H1 (cell line): ENCODE measurements at regions not wholly inside any gene's neighbourhood (a gene's known extent, or its start where the extent isn't known, plus 50 kb on each side); places are given as distances from the start of the nearest gene placed in this dataset.

ENCODE experiments used
- CTCF ChIA-PET: fragments of 300-600 bp; sonication (Branson Sonifier 250); formaldehyde crosslinking; loops from one replicate; lab custom pipeline; 2021; ENCODE audit not compliant: partially characterized antibody; lab: Charles Lee
- POLR2A ChIA-PET: fragments of 300-600 bp; sonication (Branson Sonifier 250); formaldehyde crosslinking; loops from one replicate; lab custom pipeline; 2021; ENCODE audit warnings: inconsistent platforms; ENCODE audit not compliant: partially characterized antibody; lab: Charles Lee
- DNase-seq, 2 experiments: peaks; one replicate each; pipeline versions ENCODE4 v3.0.0 to v3.0.0-alpha.2; 2010 to 2022; ENCODE audit warnings: low spot score in 2 of 2, low read depth in 1 of 2, mixed read lengths in 1 of 2
- FAIRE-seq: peaks from 2 replicates; lab custom pipeline; 2011; peaks lifted over from hg19 to GRCh38; lab: Jason Lieb, UNC
- H2AFZ ChIP-seq: 2 replicates; pipeline ENCODE4 v1.8.1; 2012; ENCODE audit warnings: low read length, inconsistent platforms
- H2AK5ac ChIP-seq: 2 replicates; pipeline ENCODE4 v1.6.1; 2013; ENCODE audit warnings: low read depth, low read length
- H2BK120ac ChIP-seq: replicated peaks from 2 replicates; pipeline ENCODE3; 2013; ENCODE audit warnings: low read depth, low read length, inconsistent platforms
- H2BK12ac ChIP-seq: 2 replicates; pipeline ENCODE4 v1.6.1; 2013; ENCODE audit warnings: low read depth, low read length
- H2BK15ac ChIP-seq: 2 replicates; pipeline ENCODE4 v1.6.1; 2013; ENCODE audit warnings: low read length
- H2BK20ac ChIP-seq: 2 replicates; pipeline ENCODE4 v1.6.1; 2013; ENCODE audit warnings: low read length
- H2BK5ac ChIP-seq: 2 replicates; pipeline ENCODE4 v1.6.1; 2013; ENCODE audit warnings: low read depth, low read length
- H3K14ac ChIP-seq: 2 replicates; pipeline ENCODE4 v1.6.1; 2013; ENCODE audit warnings: inconsistent platforms; ENCODE audit not compliant: insufficient read length
- H3K18ac ChIP-seq: 2 replicates; pipeline ENCODE4 v1.6.1; 2013; ENCODE audit warnings: low read length; ENCODE audit errors: extremely low read depth
- H3K23ac ChIP-seq: 2 replicates; pipeline ENCODE4 v1.6.1; 2013; ENCODE audit warnings: inconsistent platforms; ENCODE audit not compliant: insufficient read length
- H3K23me2 ChIP-seq: 2 replicates; pipeline ENCODE4 v1.6.1; 2013; ENCODE audit warnings: low read depth, low read length
- H3K27ac ChIP-seq: 2 replicates; pipeline ENCODE4 v1.6.1; 2011; ENCODE audit warnings: low read depth, low read length, inconsistent platforms
- H3K27me3 ChIP-seq, 4 experiments: replicated peaks in 1 of 4; 1 replicate in 1 of 4; 2 replicates in 3 of 4; pipeline versions ENCODE4 v1.6.1 to v1.8.1; 2011 to 2013; ENCODE audit warnings: low read length in 3 of 4, mild to moderate bottlenecking in 3 of 4, inconsistent platforms in 2 of 4, mixed read lengths in 2 of 4, moderate library complexity in 1 of 4; ENCODE audit not compliant: control insufficient read depth in 3 of 4, insufficient read depth in 3 of 4; ENCODE audit errors: extremely low read depth in 1 of 4
- H3K36me3 ChIP-seq, 4 experiments: 2 replicates each; pipeline versions ENCODE4 v1.6.1 to v1.8.1; 2011 to 2013; ENCODE audit warnings: mild to moderate bottlenecking in 4 of 4, low read length in 3 of 4, moderate library complexity in 2 of 4, control low read depth in 1 of 4, inconsistent platforms in 1 of 4; ENCODE audit not compliant: insufficient read depth in 4 of 4, control insufficient read depth in 2 of 4
- H3K4ac ChIP-seq: replicated peaks from 2 replicates; pipeline ENCODE3; 2013; ENCODE audit warnings: low read length, low read depth, mixed read lengths, inconsistent platforms; ENCODE audit not compliant: insufficient read length
- H3K4me1 ChIP-seq, 4 experiments: replicated peaks in 1 of 4; 1 replicate in 1 of 4; 2 replicates in 3 of 4; pipeline versions ENCODE4 v1.6.1 to v1.8.1; 2011 to 2013; ENCODE audit warnings: low read length in 3 of 4, inconsistent platforms in 2 of 4, mixed read lengths in 1 of 4; ENCODE audit not compliant: insufficient read depth in 4 of 4, control insufficient read depth in 3 of 4
- H3K4me2 ChIP-seq, 2 experiments: 2 replicates each; pipeline versions ENCODE4 v1.6.1 to v1.8.1; 2011 to 2013; ENCODE audit warnings: low read depth in 2 of 2, low read length in 2 of 2, control low read depth in 1 of 2, inconsistent platforms in 1 of 2, mild to moderate bottlenecking in 1 of 2; ENCODE audit not compliant: insufficient read depth in 1 of 2
- H3K4me3 ChIP-seq, 4 experiments: fragments of 200-600, 300-600 bp in 1 of 4; sonication (generic), shearing (Covaris generic), sonication (Bioruptor Twin) in 1 of 4; 2 replicates each; pipeline versions ENCODE4 v1.5.1 to v1.8.1; 2011 to 2016; ENCODE audit warnings: low read length in 4 of 4, low read depth in 3 of 4, control low read depth in 2 of 4, inconsistent platforms in 2 of 4, mild to moderate bottlenecking in 2 of 4, mixed read lengths in 1 of 4, moderate library complexity in 1 of 4; ENCODE audit not compliant: insufficient read depth in 2 of 4; ENCODE audit errors: extremely low read depth in 1 of 4
- H3K56ac ChIP-seq: replicated peaks from 2 replicates; pipeline ENCODE3; 2013; ENCODE audit warnings: low read depth, mild to moderate bottlenecking, mixed read lengths, low read length, inconsistent platforms; ENCODE audit not compliant: insufficient read length
- H3K79me1 ChIP-seq: 2 replicates; pipeline ENCODE4 v1.6.1; 2013; ENCODE audit warnings: low read depth, low read length, control low read depth
- H3K79me2 ChIP-seq, 2 experiments: 2 replicates each; pipeline versions ENCODE4 v1.6.1 to v1.8.1; 2012 to 2013; ENCODE audit warnings: low read length in 2 of 2, mild to moderate bottlenecking in 2 of 2, inconsistent platforms in 1 of 2; ENCODE audit not compliant: insufficient read depth in 2 of 2, control insufficient read depth in 1 of 2
- H3K9ac ChIP-seq, 4 experiments: replicated peaks in 1 of 4; 1 replicate in 1 of 4; 2 replicates in 3 of 4; pipeline versions ENCODE4 v1.6.1 to v1.8.1; 2011 to 2013; ENCODE audit warnings: low read depth in 3 of 4, low read length in 3 of 4, control low read depth in 2 of 4, mild to moderate bottlenecking in 2 of 4, moderate library complexity in 2 of 4, inconsistent platforms in 1 of 4; ENCODE audit errors: extremely low read depth in 1 of 4
- H3K9me3 ChIP-seq, 2 experiments: 2 replicates each; pipeline versions ENCODE4 v1.6.1 to v1.8.1; 2012 to 2013; ENCODE audit warnings: mild to moderate bottlenecking in 2 of 2, moderate library complexity in 2 of 2, control low read depth in 1 of 2, inconsistent platforms in 1 of 2, low read depth in 1 of 2, low read length in 1 of 2, mixed read lengths in 1 of 2; ENCODE audit not compliant: insufficient read depth in 2 of 2
- H4K20me1 ChIP-seq, 2 experiments: replicated peaks in 1 of 2; 2 replicates each; pipeline versions ENCODE3 to v1.8.1; 2011 to 2013; ENCODE audit warnings: inconsistent platforms in 2 of 2, low read length in 2 of 2, mild to moderate bottlenecking in 1 of 2; ENCODE audit not compliant: insufficient read depth in 2 of 2, control insufficient read depth in 1 of 2
- H4K5ac ChIP-seq: 2 replicates; pipeline ENCODE4 v1.6.1; 2013; ENCODE audit warnings: low read length, low read depth, mixed read lengths, inconsistent platforms; ENCODE audit not compliant: insufficient read length
- H4K8ac ChIP-seq: 2 replicates; pipeline ENCODE4 v1.8.0; 2013; ENCODE audit warnings: mild to moderate bottlenecking, moderate library complexity, low read length, inconsistent platforms; ENCODE audit not compliant: insufficient read depth; ENCODE audit errors: extremely low read depth
- H4K91ac ChIP-seq: replicated peaks from 2 replicates; pipeline ENCODE3; 2013; ENCODE audit warnings: low read length, mixed read lengths, inconsistent platforms; ENCODE audit not compliant: insufficient read length
- CEBPB ChIP-seq: IDR thresholded peaks from 2 replicates; pipeline ENCODE4 v1.6.1; 2012; ENCODE audit warnings: low read depth, low read length
- NANOG ChIP-seq: IDR thresholded peaks from 2 replicates; pipeline ENCODE4 v1.6.1; 2011; ENCODE audit warnings: low read length, low read depth, mild to moderate bottlenecking, inconsistent platforms; ENCODE audit not compliant: insufficient read depth, poor library complexity, severe bottlenecking
- WGBS, 2 experiments: shearing (Covaris generic) in 1 of 2; methylation state at CpG; one replicate each; pipeline versions ENCODE4 v1.1.6 to v1.1.7; 2013 to 2015; ENCODE audit warnings: low lambda C conversion rate in 2 of 2, mixed read lengths in 2 of 2, inconsistent platforms in 1 of 2, low coverage in 1 of 2, missing lambda C conversion rate in 1 of 2; ENCODE audit not compliant: insufficient replicate concordance in 2 of 2, insufficient coverage in 1 of 2, insufficient read length in 1 of 2; ENCODE audit errors: extremely low coverage in 1 of 2, missing lambda C conversion rate in 1 of 2; 5-methylcytosine and 5-hydroxymethylcytosine counted together
- TF ChIP-seq, protein P1 (sequence below), 3 experiments: IDR thresholded peaks; 1 replicate in 2 of 3; 2 replicates in 1 of 3; pipeline versions ENCODE4 v1.5.1 to v1.6.1; 2011; ENCODE audit warnings: low read length in 3 of 3, mild to moderate bottlenecking in 3 of 3, inconsistent platforms in 2 of 3, low read depth in 1 of 3, moderate library complexity in 1 of 3; ENCODE audit not compliant: insufficient read depth in 1 of 3; ENCODE audit errors: control extremely low read depth in 1 of 3

DNA sequence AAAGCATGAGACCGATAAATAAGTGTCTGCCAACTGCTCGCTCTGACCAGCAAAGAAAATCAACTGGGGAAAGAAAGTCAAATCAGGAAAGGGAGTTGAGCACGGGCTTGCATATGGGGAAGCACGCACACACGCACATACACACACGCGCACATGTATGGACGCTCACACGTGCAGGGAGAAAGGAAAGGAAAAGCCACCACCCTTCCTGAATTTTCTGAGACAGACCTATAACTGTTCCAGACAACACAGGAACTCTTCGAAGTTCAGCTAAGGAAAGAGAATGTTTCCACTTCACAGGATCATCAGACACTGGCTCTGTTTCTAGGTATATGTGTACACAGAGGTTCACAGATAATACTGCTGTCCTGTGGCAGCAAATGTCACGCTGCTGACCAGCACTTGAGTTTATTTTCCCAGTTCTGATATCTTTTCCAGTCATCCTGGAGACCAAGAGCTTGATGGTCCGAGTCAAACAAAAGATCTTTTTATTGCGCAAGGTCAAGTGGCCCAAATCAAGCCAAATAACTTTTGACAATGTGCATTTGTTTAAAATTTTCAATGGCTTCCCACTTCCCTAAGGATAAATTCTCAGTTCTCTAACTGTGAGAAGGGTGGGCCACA lies 82.1 kb upstream of the TMCC3 start:
- Histone ChIP-seq H3K36me3 (no peaks in the 10 kb centered on the region), H3K4me3 (no peak overlapping the region), H3K18ac (no peak overlapping the region), H3K14ac (no peak overlapping the region), H3K9ac (no peak overlapping the region), H4K5ac (no peak overlapping the region), H2AFZ (no peak overlapping the region), H2BK15ac (no peak overlapping the region), H3K9me3 (no peaks in the 10 kb centered on the region), H2AK5ac (no peak overlapping the region), H4K91ac (no peak overlapping the region), H4K8ac (no peak overlapping the region), H3K79me2 (no peaks in the 10 kb centered on the region), H3K4me2 (no peak overlapping the region), H3K56ac (no peak overlapping the region), H3K27ac (no peak overlapping the region), H3K23ac (no peak overlapping the region), H2BK20ac (no peak overlapping the region), H2BK120ac (no peak overlapping the region), H3K27me3 (no peaks in the 10 kb centered on the region), H3K4ac (no peak overlapping the region), H3K4me1 (no peaks in the 10 kb centered on the region; a peak in 1 of 7 replicates), H2BK5ac (no peak overlapping the region), H3K79me1 (no peaks in the 10 kb centered on the region), H3K23me2 (no peaks in the 10 kb centered on the region), H2BK12ac (no peak overlapping the region), H4K20me1 (no peaks in the 10 kb centered on the region)
- FAIRE-seq (no peak), DNase-seq (no peak)
- CTCF ChIA-PET, result interaction anchor here (1.3 to 1.7 kb wide), 4 partner anchors 9 to 168 kb away, joined by 3 to 4 read pairs (median 4); no protein-coding TSS in a partner anchor
- 93% methylated on average over 13 of the region's 13 CpGs; no CpG with 5 or more reads in 1 of the 2 experiments for WGBS, 2 experiments
- POLR2A ChIA-PET, result interaction anchor here (1.0 kb wide), 1 partner anchor 8 kb away, joined by 9 read pairs; no protein-coding TSS in a partner anchor
- no peak for TF ChIP-seq NANOG
- TF ChIP-seq, protein P1, sequence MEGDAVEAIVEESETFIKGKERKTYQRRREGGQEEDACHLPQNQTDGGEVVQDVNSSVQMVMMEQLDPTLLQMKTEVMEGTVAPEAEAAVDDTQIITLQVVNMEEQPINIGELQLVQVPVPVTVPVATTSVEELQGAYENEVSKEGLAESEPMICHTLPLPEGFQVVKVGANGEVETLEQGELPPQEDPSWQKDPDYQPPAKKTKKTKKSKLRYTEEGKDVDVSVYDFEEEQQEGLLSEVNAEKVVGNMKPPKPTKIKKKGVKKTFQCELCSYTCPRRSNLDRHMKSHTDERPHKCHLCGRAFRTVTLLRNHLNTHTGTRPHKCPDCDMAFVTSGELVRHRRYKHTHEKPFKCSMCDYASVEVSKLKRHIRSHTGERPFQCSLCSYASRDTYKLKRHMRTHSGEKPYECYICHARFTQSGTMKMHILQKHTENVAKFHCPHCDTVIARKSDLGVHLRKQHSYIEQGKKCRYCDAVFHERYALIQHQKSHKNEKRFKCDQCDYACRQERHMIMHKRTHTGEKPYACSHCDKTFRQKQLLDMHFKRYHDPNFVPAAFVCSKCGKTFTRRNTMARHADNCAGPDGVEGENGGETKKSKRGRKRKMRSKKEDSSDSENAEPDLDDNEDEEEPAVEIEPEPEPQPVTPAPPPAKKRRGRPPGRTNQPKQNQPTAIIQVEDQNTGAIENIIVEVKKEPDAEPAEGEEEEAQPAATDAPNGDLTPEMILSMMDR (IDR thresholded peaks at IDR 0.05; ENCODE audit: control extremely low read depth in 1 of 3, insufficient read depth in 1 of 3, low read depth in 1 of 3, low read length in 3 of 3), result no peak
- peak; percentile 81 for TF ChIP-seq CEBPB
